H1 (cell line): ENCODE measurements at regions not wholly inside any gene's neighbourhood (a gene's known extent, or its start where the extent isn't known, plus 50 kb on each side); places are given as distances from the start of the nearest gene placed in this dataset.
A peak's percentile ranks its signal among the peaks of the same experiment; 100 is the strongest.

Source experiments
- CTCF ChIA-PET: fragments of 300-600 bp; sonication (Branson Sonifier 250); formaldehyde crosslinking; loops from one replicate; lab custom pipeline; 2021; ENCODE audit not compliant: partially characterized antibody; lab: Charles Lee
- POLR2A ChIA-PET: fragments of 300-600 bp; sonication (Branson Sonifier 250); formaldehyde crosslinking; loops from one replicate; lab custom pipeline; 2021; ENCODE audit warnings: inconsistent platforms; ENCODE audit not compliant: partially characterized antibody; lab: Charles Lee
- DNase-seq, 2 experiments: peaks; one replicate each; pipeline versions ENCODE4 v3.0.0 to v3.0.0-alpha.2; 2010 to 2022; ENCODE audit warnings: low spot score in 2 of 2, low read depth in 1 of 2, mixed read lengths in 1 of 2
- FAIRE-seq: peaks from 2 replicates; lab custom pipeline; 2011; peaks lifted over from hg19 to GRCh38; lab: Jason Lieb, UNC
- H2AFZ ChIP-seq: 2 replicates; pipeline ENCODE4 v1.8.1; 2012; ENCODE audit warnings: low read length, inconsistent platforms
- H2AK5ac ChIP-seq: 2 replicates; pipeline ENCODE4 v1.6.1; 2013; ENCODE audit warnings: low read depth, low read length
- H2BK120ac ChIP-seq: replicated peaks from 2 replicates; pipeline ENCODE3; 2013; ENCODE audit warnings: low read depth, low read length, inconsistent platforms
- H2BK12ac ChIP-seq: 2 replicates; pipeline ENCODE4 v1.6.1; 2013; ENCODE audit warnings: low read depth, low read length
- H2BK15ac ChIP-seq: 2 replicates; pipeline ENCODE4 v1.6.1; 2013; ENCODE audit warnings: low read length
- H2BK20ac ChIP-seq: 2 replicates; pipeline ENCODE4 v1.6.1; 2013; ENCODE audit warnings: low read length
- H2BK5ac ChIP-seq: 2 replicates; pipeline ENCODE4 v1.6.1; 2013; ENCODE audit warnings: low read depth, low read length
- H3K14ac ChIP-seq: 2 replicates; pipeline ENCODE4 v1.6.1; 2013; ENCODE audit warnings: inconsistent platforms; ENCODE audit not compliant: insufficient read length
- H3K18ac ChIP-seq: 2 replicates; pipeline ENCODE4 v1.6.1; 2013; ENCODE audit warnings: low read length; ENCODE audit errors: extremely low read depth
- H3K23ac ChIP-seq: 2 replicates; pipeline ENCODE4 v1.6.1; 2013; ENCODE audit warnings: inconsistent platforms; ENCODE audit not compliant: insufficient read length
- H3K23me2 ChIP-seq: 2 replicates; pipeline ENCODE4 v1.6.1; 2013; ENCODE audit warnings: low read depth, low read length
- H3K27ac ChIP-seq: 2 replicates; pipeline ENCODE4 v1.6.1; 2011; ENCODE audit warnings: low read depth, low read length, inconsistent platforms
- H3K27me3 ChIP-seq, 4 experiments: replicated peaks in 1 of 4; 1 replicate in 1 of 4; 2 replicates in 3 of 4; pipeline versions ENCODE4 v1.6.1 to v1.8.1; 2011 to 2013; ENCODE audit warnings: low read length in 3 of 4, mild to moderate bottlenecking in 3 of 4, inconsistent platforms in 2 of 4, mixed read lengths in 2 of 4, moderate library complexity in 1 of 4; ENCODE audit not compliant: control insufficient read depth in 3 of 4, insufficient read depth in 3 of 4; ENCODE audit errors: extremely low read depth in 1 of 4
- H3K36me3 ChIP-seq, 4 experiments: 2 replicates each; pipeline versions ENCODE4 v1.6.1 to v1.8.1; 2011 to 2013; ENCODE audit warnings: mild to moderate bottlenecking in 4 of 4, low read length in 3 of 4, moderate library complexity in 2 of 4, control low read depth in 1 of 4, inconsistent platforms in 1 of 4; ENCODE audit not compliant: insufficient read depth in 4 of 4, control insufficient read depth in 2 of 4
- H3K4ac ChIP-seq: replicated peaks from 2 replicates; pipeline ENCODE3; 2013; ENCODE audit warnings: low read length, low read depth, mixed read lengths, inconsistent platforms; ENCODE audit not compliant: insufficient read length
- H3K4me1 ChIP-seq, 4 experiments: replicated peaks in 1 of 4; 1 replicate in 1 of 4; 2 replicates in 3 of 4; pipeline versions ENCODE4 v1.6.1 to v1.8.1; 2011 to 2013; ENCODE audit warnings: low read length in 3 of 4, inconsistent platforms in 2 of 4, mixed read lengths in 1 of 4; ENCODE audit not compliant: insufficient read depth in 4 of 4, control insufficient read depth in 3 of 4
- H3K4me2 ChIP-seq, 2 experiments: 2 replicates each; pipeline versions ENCODE4 v1.6.1 to v1.8.1; 2011 to 2013; ENCODE audit warnings: low read depth in 2 of 2, low read length in 2 of 2, control low read depth in 1 of 2, inconsistent platforms in 1 of 2, mild to moderate bottlenecking in 1 of 2; ENCODE audit not compliant: insufficient read depth in 1 of 2
- H3K4me3 ChIP-seq, 4 experiments: fragments of 200-600, 300-600 bp in 1 of 4; sonication (generic), shearing (Covaris generic), sonication (Bioruptor Twin) in 1 of 4; 2 replicates each; pipeline versions ENCODE4 v1.5.1 to v1.8.1; 2011 to 2016; ENCODE audit warnings: low read length in 4 of 4, low read depth in 3 of 4, control low read depth in 2 of 4, inconsistent platforms in 2 of 4, mild to moderate bottlenecking in 2 of 4, mixed read lengths in 1 of 4, moderate library complexity in 1 of 4; ENCODE audit not compliant: insufficient read depth in 2 of 4; ENCODE audit errors: extremely low read depth in 1 of 4
- H3K56ac ChIP-seq: replicated peaks from 2 replicates; pipeline ENCODE3; 2013; ENCODE audit warnings: low read depth, mild to moderate bottlenecking, mixed read lengths, low read length, inconsistent platforms; ENCODE audit not compliant: insufficient read length
- H3K79me1 ChIP-seq: 2 replicates; pipeline ENCODE4 v1.6.1; 2013; ENCODE audit warnings: low read depth, low read length, control low read depth
- H3K79me2 ChIP-seq, 2 experiments: 2 replicates each; pipeline versions ENCODE4 v1.6.1 to v1.8.1; 2012 to 2013; ENCODE audit warnings: low read length in 2 of 2, mild to moderate bottlenecking in 2 of 2, inconsistent platforms in 1 of 2; ENCODE audit not compliant: insufficient read depth in 2 of 2, control insufficient read depth in 1 of 2
- H3K9ac ChIP-seq, 4 experiments: replicated peaks in 1 of 4; 1 replicate in 1 of 4; 2 replicates in 3 of 4; pipeline versions ENCODE4 v1.6.1 to v1.8.1; 2011 to 2013; ENCODE audit warnings: low read depth in 3 of 4, low read length in 3 of 4, control low read depth in 2 of 4, mild to moderate bottlenecking in 2 of 4, moderate library complexity in 2 of 4, inconsistent platforms in 1 of 4; ENCODE audit errors: extremely low read depth in 1 of 4
- H3K9me3 ChIP-seq, 2 experiments: 2 replicates each; pipeline versions ENCODE4 v1.6.1 to v1.8.1; 2012 to 2013; ENCODE audit warnings: mild to moderate bottlenecking in 2 of 2, moderate library complexity in 2 of 2, control low read depth in 1 of 2, inconsistent platforms in 1 of 2, low read depth in 1 of 2, low read length in 1 of 2, mixed read lengths in 1 of 2; ENCODE audit not compliant: insufficient read depth in 2 of 2
- H4K20me1 ChIP-seq, 2 experiments: replicated peaks in 1 of 2; 2 replicates each; pipeline versions ENCODE3 to v1.8.1; 2011 to 2013; ENCODE audit warnings: inconsistent platforms in 2 of 2, low read length in 2 of 2, mild to moderate bottlenecking in 1 of 2; ENCODE audit not compliant: insufficient read depth in 2 of 2, control insufficient read depth in 1 of 2
- H4K5ac ChIP-seq: 2 replicates; pipeline ENCODE4 v1.6.1; 2013; ENCODE audit warnings: low read length, low read depth, mixed read lengths, inconsistent platforms; ENCODE audit not compliant: insufficient read length
- H4K8ac ChIP-seq: 2 replicates; pipeline ENCODE4 v1.8.0; 2013; ENCODE audit warnings: mild to moderate bottlenecking, moderate library complexity, low read length, inconsistent platforms; ENCODE audit not compliant: insufficient read depth; ENCODE audit errors: extremely low read depth
- H4K91ac ChIP-seq: replicated peaks from 2 replicates; pipeline ENCODE3; 2013; ENCODE audit warnings: low read length, mixed read lengths, inconsistent platforms; ENCODE audit not compliant: insufficient read length
- CEBPB ChIP-seq: IDR thresholded peaks from 2 replicates; pipeline ENCODE4 v1.6.1; 2012; ENCODE audit warnings: low read depth, low read length
- FOSL1 ChIP-seq: IDR thresholded peaks from 2 replicates; pipeline ENCODE4 v1.6.1; 2011; ENCODE audit warnings: mild to moderate bottlenecking, low read depth, low read length, moderate library complexity; ENCODE audit not compliant: insufficient read depth
- GTF2F1 ChIP-seq: IDR thresholded peaks from 2 replicates; pipeline ENCODE4 v1.6.1; 2012; ENCODE audit warnings: low read depth, low read length, improper control_type of control experiment, borderline replicate concordance
- NANOG ChIP-seq: IDR thresholded peaks from 2 replicates; pipeline ENCODE4 v1.6.1; 2011; ENCODE audit warnings: low read length, low read depth, mild to moderate bottlenecking, inconsistent platforms; ENCODE audit not compliant: insufficient read depth, poor library complexity, severe bottlenecking
- RAD21 ChIP-seq, 2 experiments: IDR thresholded peaks in 1 of 2; conservative IDR thresholded peaks in 1 of 2; 2 replicates each; pipeline ENCODE4 v1.6.1; 2011; ENCODE audit warnings: low read depth in 2 of 2, low read length in 2 of 2, improper control_type of control experiment in 1 of 2, inconsistent platforms in 1 of 2, mild to moderate bottlenecking in 1 of 2, moderate library complexity in 1 of 2
- TCF12 ChIP-seq: IDR thresholded peaks from 2 replicates; pipeline ENCODE4 v1.6.1; 2011; ENCODE audit warnings: low read depth, mild to moderate bottlenecking, low read length
- YY1 ChIP-seq: IDR thresholded peaks from 2 replicates; pipeline ENCODE4 v1.6.1; 2011; ENCODE audit warnings: low read depth, mild to moderate bottlenecking, low read length
- WGBS, 2 experiments: shearing (Covaris generic) in 1 of 2; methylation state at CpG; one replicate each; pipeline versions ENCODE4 v1.1.6 to v1.1.7; 2013 to 2015; ENCODE audit warnings: low lambda C conversion rate in 2 of 2, mixed read lengths in 2 of 2, inconsistent platforms in 1 of 2, low coverage in 1 of 2, missing lambda C conversion rate in 1 of 2; ENCODE audit not compliant: insufficient replicate concordance in 2 of 2, insufficient coverage in 1 of 2, insufficient read length in 1 of 2; ENCODE audit errors: extremely low coverage in 1 of 2, missing lambda C conversion rate in 1 of 2; 5-methylcytosine and 5-hydroxymethylcytosine counted together
- TF ChIP-seq, protein P1 (sequence below), 3 experiments: IDR thresholded peaks; 1 replicate in 2 of 3; 2 replicates in 1 of 3; pipeline versions ENCODE4 v1.5.1 to v1.6.1; 2011; ENCODE audit warnings: low read length in 3 of 3, mild to moderate bottlenecking in 3 of 3, inconsistent platforms in 2 of 3, low read depth in 1 of 3, moderate library complexity in 1 of 3; ENCODE audit not compliant: insufficient read depth in 1 of 3; ENCODE audit errors: control extremely low read depth in 1 of 3

DNA sequence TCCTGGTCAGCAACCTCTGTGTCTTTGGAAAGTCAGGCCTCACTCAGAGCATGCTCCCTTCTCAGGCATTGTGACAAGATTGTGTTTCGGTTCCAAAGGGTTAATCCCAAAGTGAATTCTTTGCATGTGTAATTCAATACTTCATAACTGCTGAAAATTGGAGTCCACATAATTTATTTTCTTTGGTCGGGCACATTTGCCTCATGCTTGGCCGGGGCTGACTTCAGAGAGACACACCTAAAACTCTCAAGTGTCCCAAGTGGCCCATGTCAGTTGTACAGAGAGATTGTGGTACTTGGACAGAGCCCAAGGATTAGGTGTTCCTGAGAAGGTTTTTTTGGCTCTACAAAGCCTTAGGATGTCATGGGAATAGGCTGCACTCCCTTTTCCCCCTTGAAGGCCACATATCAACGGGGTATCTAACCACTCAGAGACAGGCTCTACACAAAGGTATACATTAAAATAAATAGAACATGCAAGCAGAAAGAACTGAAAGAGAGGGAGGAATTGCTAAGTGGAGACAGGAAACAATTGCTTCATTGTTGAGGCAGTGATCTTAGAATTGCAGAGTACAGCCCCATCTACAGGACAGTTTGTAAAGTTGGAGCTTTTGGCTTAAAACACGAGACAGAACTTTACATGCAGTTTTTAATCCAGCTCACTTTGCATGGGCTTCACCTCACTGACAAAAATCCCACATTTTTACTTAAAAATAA lies 1232.3 kb upstream of the ZEB2 start:
- H2AFZ ChIP-seq: peak overlapping the region; percentile 92
- no peaks in the 10 kb centered on the region for H3K23me2 ChIP-seq
- no peaks in the 10 kb centered on the region for H3K36me3 ChIP-seq
- no peaks in the 10 kb centered on the region for H3K79me1 ChIP-seq
- no peak overlapping the region for H2BK120ac ChIP-seq
- no peaks in the 10 kb centered on the region for H4K20me1 ChIP-seq
- H2BK12ac ChIP-seq: no peak overlapping the region
- FAIRE-seq (no peak), DNase-seq (no peak)
- H4K8ac ChIP-seq: no peak overlapping the region
- peaks cover 2 to 9% (median 3%) of the 10 kb centered on the region in 4 experiments; a peak in 3 of 7 replicates for H3K4me1 ChIP-seq
- H3K23ac ChIP-seq: no peak overlapping the region
- H3K27me3 ChIP-seq: no peaks in the 10 kb centered on the region
- no peak overlapping the region for H3K4me3 ChIP-seq
- no peak overlapping the region for H3K9ac ChIP-seq
- no peak overlapping the region for H2BK20ac ChIP-seq
- H2BK15ac ChIP-seq: no peak overlapping the region
- WGBS, 2 experiments: 66% methylated on average over 5 of the region's 5 CpGs; no CpG with 5 or more reads in 1 of the 2 experiments
- H3K79me2 ChIP-seq: no peaks in the 10 kb centered on the region
- POLR2A ChIA-PET: interaction anchor here (0.5 kb wide), 1 partner anchor 160 kb away, joined by 3 read pairs; no protein-coding TSS in a partner anchor
- H3K56ac ChIP-seq: no peak overlapping the region
- no peak overlapping the region for H4K91ac ChIP-seq
- no peak overlapping the region for H3K18ac ChIP-seq
- H2AK5ac ChIP-seq: no peak overlapping the region
- H3K4ac ChIP-seq: no peak overlapping the region
- no peak overlapping the region for H3K27ac ChIP-seq
- H3K14ac ChIP-seq: no peak overlapping the region
- no peak overlapping the region for H4K5ac ChIP-seq
- no peaks in the 10 kb centered on the region for H3K9me3 ChIP-seq
- H3K4me2 ChIP-seq: no peak overlapping the region
- TF ChIP-seq, protein P1, sequence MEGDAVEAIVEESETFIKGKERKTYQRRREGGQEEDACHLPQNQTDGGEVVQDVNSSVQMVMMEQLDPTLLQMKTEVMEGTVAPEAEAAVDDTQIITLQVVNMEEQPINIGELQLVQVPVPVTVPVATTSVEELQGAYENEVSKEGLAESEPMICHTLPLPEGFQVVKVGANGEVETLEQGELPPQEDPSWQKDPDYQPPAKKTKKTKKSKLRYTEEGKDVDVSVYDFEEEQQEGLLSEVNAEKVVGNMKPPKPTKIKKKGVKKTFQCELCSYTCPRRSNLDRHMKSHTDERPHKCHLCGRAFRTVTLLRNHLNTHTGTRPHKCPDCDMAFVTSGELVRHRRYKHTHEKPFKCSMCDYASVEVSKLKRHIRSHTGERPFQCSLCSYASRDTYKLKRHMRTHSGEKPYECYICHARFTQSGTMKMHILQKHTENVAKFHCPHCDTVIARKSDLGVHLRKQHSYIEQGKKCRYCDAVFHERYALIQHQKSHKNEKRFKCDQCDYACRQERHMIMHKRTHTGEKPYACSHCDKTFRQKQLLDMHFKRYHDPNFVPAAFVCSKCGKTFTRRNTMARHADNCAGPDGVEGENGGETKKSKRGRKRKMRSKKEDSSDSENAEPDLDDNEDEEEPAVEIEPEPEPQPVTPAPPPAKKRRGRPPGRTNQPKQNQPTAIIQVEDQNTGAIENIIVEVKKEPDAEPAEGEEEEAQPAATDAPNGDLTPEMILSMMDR (IDR thresholded peaks at IDR 0.05; ENCODE audit: control extremely low read depth in 1 of 3, insufficient read depth in 1 of 3, low read depth in 1 of 3, low read length in 3 of 3): peak in 2 of 3 experiments; percentile 56 to 71; a peak in 3 of 4 replicates
- peak; percentile 76 for TF ChIP-seq CEBPB
- no peak for TF ChIP-seq NANOG
- no peak for TF ChIP-seq FOSL1
- peak; percentile 81 to 85 for TF ChIP-seq RAD21 (IDR thresholded peaks at IDR 0.05 in 1 of 2, conservative IDR thresholded peaks at IDR 0.05 in 1 of 2; ENCODE audit: low read depth in 2 of 2, low read length in 2 of 2)
- TF ChIP-seq TCF12: no peak
- TF ChIP-seq GTF2F1: no peak
- TF ChIP-seq YY1: no peak
- CTCF ChIA-PET: interaction anchor here (0.5 to 1.9 kb wide), 28 partner anchors 9 to 1186 kb away, joined by 3 to 9 read pairs (median 3); no protein-coding TSS in a partner anchor
- H2BK5ac ChIP-seq: 0 out of 2 replicates have a peak overlapping the region, but pooled peaks have one; percentile 49
